ENCODE measurements at regions not wholly inside any gene's neighbourhood (a gene's known extent, or its start where the extent isn't known, plus 50 kb on each side); places are given as distances from the start of the nearest gene placed in this dataset.

- DNase-seq (ENCODE audit: low spot score) = no peak
- TF ChIP-seq CTCF (conservative IDR thresholded peaks at IDR 0.05; ENCODE audit: low read depth) = no peak
- H3K27ac ChIP-seq = no peak overlapping the region
- CTCF ChIA-PET = no interaction called here
- POLR2A ChIA-PET (ENCODE audit: low non-redundant PET) = no interaction called here
Observed at GRCh38 chr4:64533637-64534036, 124.4 kb upstream of the TECRL start.

GRCh38 chr4:64533159-64533558 lies 123.9 kb upstream of the TECRL start:
- TF ChIP-seq CTCF (conservative IDR thresholded peaks at IDR 0.05; ENCODE audit: low read depth) = no peak
- no peak for DNase-seq (ENCODE audit: low spot score)
- CTCF ChIA-PET = interaction anchor here (0.6 kb wide), 1 partner anchor 374 kb away, joined by 3 read pairs; no protein-coding TSS in a partner anchor
- POLR2A ChIA-PET (ENCODE audit: low non-redundant PET) = no interaction called here
- H3K27ac ChIP-seq = no peak overlapping the region

GRCh38 chr4:64520421-64520820 lies 111.2 kb upstream of the TECRL start:
- TF ChIP-seq CTCF (conservative IDR thresholded peaks at IDR 0.05; ENCODE audit: low read depth) = no peak
- DNase-seq (ENCODE audit: low spot score) = no peak
- ChIA-PET CTCF (no interaction called here), POLR2A (ENCODE audit: low non-redundant PET) (no interaction called here)
- H3K27ac ChIP-seq = no peak overlapping the region

- no peak for TF ChIP-seq CTCF (conservative IDR thresholded peaks at IDR 0.05; ENCODE audit: low read depth)
- POLR2A ChIA-PET (ENCODE audit: low non-redundant PET) = no interaction called here
- no peak overlapping the region for H3K27ac ChIP-seq
- no peak for DNase-seq (ENCODE audit: low spot score)
- CTCF ChIA-PET = no interaction called here
Observed at GRCh38 chr4:64518600-64518999, 109.3 kb upstream of the TECRL start.

GRCh38 chr4:64516176-64516575 lies 106.9 kb upstream of the TECRL start:
- CTCF ChIA-PET = no interaction called here
- H3K27ac ChIP-seq = no peak overlapping the region

GRCh38 chr4:64508089-64508488 lies 98.8 kb upstream of the TECRL start:
- no peak overlapping the region for H3K27ac ChIP-seq
- no peak for DNase-seq (ENCODE audit: low spot score)
- no peak for TF ChIP-seq CTCF (conservative IDR thresholded peaks at IDR 0.05; ENCODE audit: low read depth)
- ChIA-PET CTCF (no interaction called here), POLR2A (ENCODE audit: low non-redundant PET) (no interaction called here)

More at GRCh38 chr4:64516176-64516575, 106.9 kb upstream of the TECRL start:
- TF ChIP-seq CTCF (conservative IDR thresholded peaks at IDR 0.05; ENCODE audit: low read depth) = no peak
- POLR2A ChIA-PET (ENCODE audit: low non-redundant PET) = no interaction called here
- DNase-seq (ENCODE audit: low spot score) = no peak

All from RWPE1 (cell line).